CD1c-positive myeloid dendritic cell (primary cell): ENCODE measurements at regions not wholly inside any gene's neighbourhood (a gene's known extent, or its start where the extent isn't known, plus 50 kb on each side); places are given as distances from the start of the nearest gene placed in this dataset.

ENCODE experiments used
- DNase-seq: peaks from one replicate; pipeline ENCODE4 v3.0.0-alpha.2; 2016; ENCODE audit errors: extremely low spot score

GRCh38 chr3:64848127-64848800, 160.5 kb upstream of the ADAMTS9 start:
- DNase-seq: no peak

DNA sequence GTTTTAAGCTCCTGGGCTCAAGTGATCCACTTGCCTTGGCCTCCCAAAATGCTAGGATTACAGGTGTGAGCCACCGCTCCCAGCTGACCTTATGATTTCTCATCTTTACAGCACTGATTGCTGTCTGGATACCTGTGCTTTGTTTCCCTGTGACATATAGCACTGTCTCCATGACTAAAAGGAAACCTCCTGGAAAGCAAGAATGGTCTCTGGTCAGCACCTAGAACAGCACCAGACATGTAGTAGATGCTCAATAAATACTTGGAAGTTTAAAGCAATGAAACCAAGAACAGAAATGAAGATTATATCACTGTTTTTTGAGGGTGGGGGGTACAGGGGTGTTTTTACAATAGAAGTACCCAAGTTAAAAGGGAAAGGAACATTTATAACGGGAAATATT, 156.8 kb upstream of the ADAMTS9 start:
- no peak for DNase-seq

GRCh38 chr3:64837986-64838735, 150.4 kb upstream of the ADAMTS9 start:
- no peak for DNase-seq

DNA sequence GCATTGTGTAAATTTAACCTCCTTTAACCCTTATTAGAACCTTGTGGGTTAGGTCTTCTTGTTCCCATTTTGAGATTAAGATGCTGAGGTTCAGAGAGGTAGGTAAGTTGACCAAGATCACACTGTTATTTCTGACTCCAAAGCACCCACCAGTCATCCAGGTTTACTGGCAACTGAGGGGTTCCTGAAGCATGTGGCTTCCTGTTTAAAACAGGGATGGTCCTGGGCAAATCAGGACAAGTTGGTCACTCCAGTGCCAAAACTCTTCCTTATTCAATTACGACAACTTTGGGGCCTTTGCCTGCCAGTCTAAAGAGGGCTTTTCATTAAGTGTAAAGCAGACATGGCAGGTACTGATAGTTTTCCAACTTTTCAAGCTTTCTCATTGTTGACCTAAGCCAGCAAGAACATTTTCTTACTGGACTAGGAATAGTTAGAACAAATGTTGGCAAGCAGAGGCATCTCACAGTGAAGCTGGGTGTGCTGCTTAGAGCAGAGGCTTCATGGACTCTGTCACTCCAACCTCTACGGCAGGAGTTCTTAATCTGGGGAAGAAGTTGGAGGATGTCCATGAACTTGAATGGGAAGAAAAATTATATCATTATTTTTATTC, 149.4 kb upstream of the ADAMTS9 start:
- no peak for DNase-seq

DNA sequence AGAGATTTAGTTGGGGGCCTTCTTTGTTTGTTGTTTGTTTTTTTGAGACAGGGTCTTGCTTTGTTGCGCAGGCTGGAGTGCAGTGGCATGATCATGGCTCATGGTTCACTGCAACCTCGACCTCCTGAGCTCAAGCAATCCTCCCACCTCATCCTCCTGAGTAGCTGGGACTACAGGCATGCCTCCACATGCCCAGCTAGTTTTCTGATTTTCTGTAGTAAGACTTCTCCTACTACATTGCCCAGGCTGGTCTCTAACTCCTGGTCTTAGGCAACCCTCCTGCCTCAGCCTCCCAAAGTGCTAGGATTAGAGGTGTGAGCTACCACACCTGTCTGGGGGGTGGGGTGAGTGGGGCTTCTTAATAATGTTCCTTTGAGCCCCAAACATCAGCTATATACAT, 148.3 kb upstream of the ADAMTS9 start:
- DNase-seq: no peak

DNA sequence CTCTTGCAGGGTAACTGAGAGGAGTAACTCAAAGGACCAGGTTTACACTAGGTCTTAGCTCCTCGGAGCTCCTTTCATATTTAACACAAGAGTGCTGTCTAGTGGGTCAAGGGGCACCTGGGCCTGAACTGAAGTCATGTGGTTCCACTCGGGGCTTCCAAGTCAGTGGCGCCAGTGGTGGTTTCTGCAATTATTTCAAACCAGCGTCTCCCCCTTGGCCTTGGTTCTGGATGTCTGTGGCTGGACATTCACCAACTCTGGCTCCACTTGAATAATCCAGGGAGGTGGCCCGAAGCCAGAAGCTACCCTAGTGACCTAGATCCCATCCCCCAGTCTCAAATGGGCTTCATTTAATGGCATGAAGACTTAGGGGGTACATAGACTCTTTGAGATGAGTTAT, 144.3 kb upstream of the ADAMTS9 start:
- DNase-seq: no peak

- DNase-seq: no peak
Measured at GRCh38 chr3:64830681-64831080, 142.9 kb upstream of the ADAMTS9 start.

- DNase-seq: no peak
Measured at GRCh38 chr3:64829331-64829730, 141.5 kb upstream of the ADAMTS9 start.

GRCh38 chr3:64828276-64828675, 140.5 kb upstream of the ADAMTS9 start:
- no peak for DNase-seq

GRCh38 chr3:64827431-64827830, 139.6 kb upstream of the ADAMTS9 start:
- DNase-seq: no peak

GRCh38 chr3:64827019-64827418, 139.2 kb upstream of the ADAMTS9 start:
- no peak for DNase-seq

DNA sequence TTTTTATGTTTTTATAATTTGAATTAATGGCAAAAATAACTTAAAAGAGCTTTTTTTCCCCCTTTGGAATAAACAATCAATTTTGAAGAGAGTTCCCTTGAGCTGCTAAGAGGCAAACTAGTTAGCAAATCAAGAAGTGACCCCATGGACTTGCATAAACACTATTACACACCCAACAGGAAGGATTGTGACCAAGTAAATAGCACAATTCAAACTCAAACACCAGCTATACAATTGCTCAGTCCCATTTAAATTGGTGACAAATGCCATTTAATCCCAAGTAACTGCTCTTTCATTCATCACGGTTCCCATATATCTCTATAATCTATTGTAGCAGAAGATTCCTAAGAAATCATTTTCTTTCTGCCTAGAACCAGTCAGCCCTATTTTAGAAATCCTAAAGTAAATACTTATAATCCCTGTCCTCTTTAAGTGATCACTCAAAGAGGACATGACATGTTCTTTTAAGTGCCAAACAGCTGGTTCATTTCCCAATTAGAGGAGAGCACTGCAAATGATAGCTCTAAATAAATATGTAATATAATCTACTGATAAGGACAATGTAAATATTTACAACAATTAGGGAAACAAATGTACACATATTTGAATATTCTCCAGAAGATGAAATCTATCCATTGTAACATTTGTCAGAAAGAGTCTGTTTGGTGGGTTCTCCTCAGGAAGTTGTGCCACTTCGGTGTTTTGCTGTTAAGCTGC, 137.8 kb upstream of the ADAMTS9 start:
- DNase-seq: no peak

GRCh38 chr3:64824394-64824909, 136.7 kb upstream of the ADAMTS9 start:
- DNase-seq: no peak

DNA sequence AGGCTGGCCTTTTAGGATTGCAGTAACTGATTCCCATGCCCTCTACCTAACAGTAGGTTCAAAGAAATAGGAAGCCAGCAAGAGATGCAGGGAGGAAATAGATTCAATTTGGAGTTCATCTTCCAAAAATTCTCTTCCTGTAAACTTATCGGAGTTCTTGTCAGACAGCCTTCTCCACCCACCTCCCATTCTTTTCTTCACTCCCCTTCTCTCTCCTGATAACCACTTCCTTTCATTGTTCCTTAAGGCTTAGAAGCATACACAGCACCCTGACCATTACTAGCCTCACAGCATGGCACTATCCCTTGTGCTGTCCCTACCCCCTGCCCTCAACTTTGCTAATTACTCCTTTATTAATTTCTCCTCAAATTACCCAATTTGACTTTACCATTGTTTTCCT, 130.4 kb upstream of the ADAMTS9 start:
- DNase-seq: no peak

- no peak for DNase-seq
Measured at GRCh38 chr3:64816355-64816754, 128.6 kb upstream of the ADAMTS9 start.

DNA sequence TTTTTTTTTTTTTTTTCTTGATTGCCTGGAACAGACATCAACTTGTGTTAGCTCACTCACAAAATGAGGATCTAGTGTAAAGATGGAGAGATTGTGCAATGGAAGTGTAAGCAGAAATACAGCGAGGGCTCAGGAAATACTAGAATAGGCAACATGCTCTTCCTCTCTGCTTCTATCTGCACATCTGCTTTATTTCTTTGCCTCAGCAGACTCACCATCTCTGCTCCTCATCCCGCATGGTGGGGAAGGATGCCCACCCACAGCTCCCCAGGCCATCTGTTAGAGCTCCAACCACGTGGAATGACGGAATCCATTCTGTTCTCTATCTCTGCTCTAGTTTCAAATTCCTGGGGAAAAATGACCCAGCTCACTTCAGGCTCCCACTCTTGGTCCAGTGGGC, 128.0 kb upstream of the ADAMTS9 start:
- no peak for DNase-seq

GRCh38 chr3:64815195-64815631, 127.4 kb upstream of the ADAMTS9 start:
- DNase-seq: no peak

GRCh38 chr3:64814351-64814750, 126.6 kb upstream of the ADAMTS9 start:
- DNase-seq: no peak

DNA sequence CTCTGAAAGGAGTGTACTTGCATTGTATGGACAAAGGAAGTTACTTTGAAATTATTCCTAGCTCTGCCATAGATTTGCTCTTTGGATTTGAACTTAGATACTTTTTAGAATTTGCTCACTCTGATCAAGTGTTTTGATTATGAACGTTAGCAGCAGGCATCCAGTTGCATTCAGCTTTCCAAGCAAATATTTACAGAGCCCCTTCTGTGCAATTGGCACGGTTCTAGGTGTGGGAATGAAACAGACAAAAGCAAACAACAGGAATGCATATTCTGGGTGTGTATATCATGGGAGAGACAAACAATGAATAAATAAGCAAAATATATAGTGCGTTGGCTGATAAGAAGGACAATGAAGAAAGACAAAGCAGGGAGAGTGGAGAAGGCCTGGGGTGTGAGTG, 125.5 kb upstream of the ADAMTS9 start:
- no peak for DNase-seq

- no peak for DNase-seq
Measured at GRCh38 chr3:64809086-64809485, 121.3 kb upstream of the ADAMTS9 start.

- DNase-seq: no peak
Measured at GRCh38 chr3:64808061-64808460, 120.3 kb upstream of the ADAMTS9 start.
